DMS79 (cell line): ENCODE measurements at regions not wholly inside any gene's neighbourhood (a gene's known extent, or its start where the extent isn't known, plus 50 kb on each side); places are given as distances from the start of the nearest gene placed in this dataset.

Experiments used
- DNase-seq: peaks from one replicate; lab custom pipeline; 2025; lab: John Stamatoyannopoulos, UW

GRCh38 chr4:57689693-57690205 is 579.6 kb upstream of the IGFBP7 start:
- DNase-seq = no peak

GRCh38 chr4:57682275-57682674 is 572.1 kb upstream of the IGFBP7 start:
- DNase-seq = no peak

- DNase-seq = no peak
Measured at GRCh38 chr4:57679969-57680368, 569.8 kb upstream of the IGFBP7 start.

GRCh38 chr4:57676394-57676793 is 566.2 kb upstream of the IGFBP7 start:
- no peak for DNase-seq

GRCh38 chr4:57672846-57673433 is 562.8 kb upstream of the IGFBP7 start:
- no peak for DNase-seq

- DNase-seq = no peak
Measured at GRCh38 chr4:57668621-57669020, 558.4 kb upstream of the IGFBP7 start.

- DNase-seq = no peak
Measured at GRCh38 chr4:57665806-57666205, 555.6 kb upstream of the IGFBP7 start.

GRCh38 chr4:57661517-57662090 is 551.4 kb upstream of the IGFBP7 start:
- DNase-seq = no peak

- DNase-seq = no peak
Measured at GRCh38 chr4:57658673-57659072, 548.5 kb upstream of the IGFBP7 start.

GRCh38 chr4:57658188-57658587 is 548.0 kb upstream of the IGFBP7 start:
- no peak for DNase-seq

- no peak for DNase-seq
Measured at GRCh38 chr4:57655342-57655741, 545.2 kb upstream of the IGFBP7 start.

- no peak for DNase-seq
Measured at GRCh38 chr4:57652779-57653178, 542.6 kb upstream of the IGFBP7 start.

- DNase-seq = no peak
Measured at GRCh38 chr4:57640391-57641100, 530.4 kb upstream of the IGFBP7 start.

GRCh38 chr4:57639561-57640382 is 529.6 kb upstream of the IGFBP7 start:
- DNase-seq = no peak

GRCh38 chr4:57635910-57636309 is 525.7 kb upstream of the IGFBP7 start:
- DNase-seq = no peak

- no peak for DNase-seq
Measured at GRCh38 chr4:57633212-57633859, 523.2 kb upstream of the IGFBP7 start.

GRCh38 chr4:57632564-57632963 is 522.4 kb upstream of the IGFBP7 start:
- DNase-seq = no peak

- DNase-seq = no peak
Measured at GRCh38 chr4:57631147-57631546, 521.0 kb upstream of the IGFBP7 start.

GRCh38 chr4:57628004-57628403 is 517.8 kb upstream of the IGFBP7 start:
- DNase-seq = no peak

- DNase-seq = no peak
Measured at GRCh38 chr4:57614257-57614932, 504.2 kb upstream of the IGFBP7 start.

GRCh38 chr4:57612279-57612678 is 502.1 kb upstream of the IGFBP7 start:
- no peak for DNase-seq
